Thyroid gland (tissue), 4 donors: ENCODE measurements at regions not wholly inside any gene's neighbourhood (a gene's known extent, or its start where the extent isn't known, plus 50 kb on each side); places are given as distances from the start of the nearest gene placed in this dataset.

Experiments used
- DNase-seq, 2 donors: peaks; one replicate each; pipeline ENCODE4 v3.0.0-alpha.2; 2019
- H3K27ac ChIP-seq, 3 donors: fragments of 200-600 bp; sonication (generic); 1 replicate in 2 of 3; 2 replicates in 1 of 3; pipeline ENCODE4 v1.5.1; 2016 to 2019; ENCODE audit warnings: mild to moderate bottlenecking in 1 of 3, moderate library complexity in 1 of 3
- H3K27me3 ChIP-seq: fragments of 200-600 bp; sonication (generic); one replicate; pipeline ENCODE4 v1.5.1; 2019
- H3K36me3 ChIP-seq, 2 donors: fragments of 200-600 bp; sonication (generic); one replicate each; pipeline ENCODE4 v1.5.1; 2016 to 2019
- H3K4me1 ChIP-seq, 2 donors: fragments of 200-600 bp; sonication (generic); one replicate each; pipeline ENCODE4 v1.5.1; 2017 to 2019
- H3K4me3 ChIP-seq, 3 donors: fragments of 200-600 bp; sonication (generic); replicated peaks in 1 of 3; 1 replicate in 2 of 3; 2 replicates in 1 of 3; pipeline ENCODE4 v1.5.1; 2016; ENCODE audit warnings: mild to moderate bottlenecking in 1 of 3
- H3K9me3 ChIP-seq: fragments of 200-600 bp; sonication (generic); one replicate; pipeline ENCODE4 v1.5.1; 2017
- POLR2A ChIP-seq, 2 donors: fragments of 450-650 bp; IDR thresholded peaks; one replicate each; pipeline ENCODE4 v1.6.1; 2017; ENCODE audit warnings: antibody characterized with exemption in 2 of 2, mild to moderate bottlenecking in 2 of 2, moderate library complexity in 1 of 2
- WGBS, 2 donors: methylation state at CpG; one replicate each; pipeline ENCODE4 v1.1.5; 2017; 5-methylcytosine and 5-hydroxymethylcytosine counted together
- intact Hi-C: fragments of 100-400 bp; cut with DNase I; formaldehyde crosslinking; loops from one replicate; pipeline ENCODE4 v1.15.1; 2023
- TF ChIP-seq, protein P1 (sequence below), 6 experiments: fragments of 200-600 bp in 3 of 6; fragments of 450-650 bp in 3 of 6; sonication (generic) in 3 of 6; IDR thresholded peaks; one replicate each; pipeline ENCODE4 v1.5.1; 2016 to 2019; ENCODE audit warnings: antibody characterized with exemption in 6 of 6, mild to moderate bottlenecking in 2 of 6, inconsistent platforms in 1 of 6, moderate library complexity in 1 of 6

DNA sequence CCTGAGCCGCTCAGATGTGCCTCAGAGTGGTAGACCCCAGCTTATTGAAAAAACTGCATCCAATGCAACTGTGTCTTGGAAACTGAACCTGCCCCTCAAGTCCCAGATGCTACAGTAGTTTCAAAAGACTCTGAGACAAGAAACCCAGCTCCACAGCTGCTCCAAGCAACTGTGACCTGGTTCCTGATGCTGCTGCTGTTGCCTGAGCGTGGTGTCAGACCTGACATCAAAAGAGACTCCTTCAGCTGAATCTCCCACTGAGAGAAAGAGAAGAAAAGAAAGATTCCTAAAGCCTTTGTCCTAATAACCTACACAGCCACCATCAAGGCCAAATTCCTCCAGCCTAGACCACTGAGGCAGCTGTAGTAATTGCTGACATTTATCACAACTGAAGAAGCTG, 630.1 kb downstream of the STIM2 start:
- no peaks in the 10 kb centered on the region for H3K4me1 ChIP-seq
- no peak overlapping the region for H3K27ac ChIP-seq
- no peaks in the 10 kb centered on the region for H3K36me3 ChIP-seq
- no peaks in the 10 kb centered on the region for H3K27me3 ChIP-seq
- H3K9me3 ChIP-seq: no peaks in the 10 kb centered on the region
- WGBS, 2 donors: 83 to 88% methylated on average over 2 of the region's 2 CpGs
- intact Hi-C loops: no loop called here
- no peak for DNase-seq
- no peak overlapping the region for H3K4me3 ChIP-seq
- TF ChIP-seq, protein P1, sequence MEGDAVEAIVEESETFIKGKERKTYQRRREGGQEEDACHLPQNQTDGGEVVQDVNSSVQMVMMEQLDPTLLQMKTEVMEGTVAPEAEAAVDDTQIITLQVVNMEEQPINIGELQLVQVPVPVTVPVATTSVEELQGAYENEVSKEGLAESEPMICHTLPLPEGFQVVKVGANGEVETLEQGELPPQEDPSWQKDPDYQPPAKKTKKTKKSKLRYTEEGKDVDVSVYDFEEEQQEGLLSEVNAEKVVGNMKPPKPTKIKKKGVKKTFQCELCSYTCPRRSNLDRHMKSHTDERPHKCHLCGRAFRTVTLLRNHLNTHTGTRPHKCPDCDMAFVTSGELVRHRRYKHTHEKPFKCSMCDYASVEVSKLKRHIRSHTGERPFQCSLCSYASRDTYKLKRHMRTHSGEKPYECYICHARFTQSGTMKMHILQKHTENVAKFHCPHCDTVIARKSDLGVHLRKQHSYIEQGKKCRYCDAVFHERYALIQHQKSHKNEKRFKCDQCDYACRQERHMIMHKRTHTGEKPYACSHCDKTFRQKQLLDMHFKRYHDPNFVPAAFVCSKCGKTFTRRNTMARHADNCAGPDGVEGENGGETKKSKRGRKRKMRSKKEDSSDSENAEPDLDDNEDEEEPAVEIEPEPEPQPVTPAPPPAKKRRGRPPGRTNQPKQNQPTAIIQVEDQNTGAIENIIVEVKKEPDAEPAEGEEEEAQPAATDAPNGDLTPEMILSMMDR (IDR thresholded peaks at IDR 0.05): no peak
- no peak for TF ChIP-seq POLR2A (IDR thresholded peaks at IDR 0.05)

GRCh38 chr4:27506401-27506800, 645.8 kb downstream of the STIM2 start:
- Histone ChIP-seq H3K9me3 (no peaks in the 10 kb centered on the region), H3K4me1 (no peaks in the 10 kb centered on the region), H3K27me3 (no peaks in the 10 kb centered on the region), H3K36me3 (no peaks in the 10 kb centered on the region), H3K4me3 (no peak overlapping the region), H3K27ac (no peak overlapping the region)
- intact Hi-C loops: no loop called here
- WGBS, 2 donors: 88 to 93% methylated on average over 1 of the region's 1 CpG
- no peak for TF ChIP-seq POLR2A (IDR thresholded peaks at IDR 0.05)
- TF ChIP-seq, protein P1 (IDR thresholded peaks at IDR 0.05): no peak
- DNase-seq: no peak

DNA sequence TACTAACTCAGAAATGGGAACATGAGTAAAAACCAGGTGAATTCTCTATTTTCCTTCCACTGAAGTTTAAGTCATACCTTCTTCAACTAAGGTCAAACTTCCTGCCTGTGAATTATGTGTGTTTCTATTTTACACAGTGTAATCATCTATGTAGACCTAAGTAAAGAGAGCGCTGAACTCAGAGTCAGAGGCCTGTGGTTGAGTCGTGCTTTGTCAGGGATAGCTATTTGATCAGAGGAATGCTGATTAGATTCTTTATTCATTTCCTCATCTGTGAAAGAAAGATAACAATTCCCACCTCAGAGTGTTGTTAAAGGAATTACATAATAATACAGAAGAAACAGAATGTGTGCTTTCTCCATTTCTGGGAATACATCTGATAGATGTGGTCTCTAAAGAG, 654.1 kb downstream of the STIM2 start:
- TF ChIP-seq POLR2A (IDR thresholded peaks at IDR 0.05): no peak
- TF ChIP-seq, protein P1 (IDR thresholded peaks at IDR 0.05): no peak
- H3K4me3 ChIP-seq: no peak overlapping the region
- H3K27me3 ChIP-seq: no peaks in the 10 kb centered on the region
- H3K9me3 ChIP-seq: no peaks in the 10 kb centered on the region
- no peak for DNase-seq
- intact Hi-C loops: no loop called here
- no peaks in the 10 kb centered on the region for H3K4me1 ChIP-seq
- H3K36me3 ChIP-seq: no peaks in the 10 kb centered on the region
- H3K27ac ChIP-seq: no peak overlapping the region
- 72 to 78% methylated on average over 2 of the region's 2 CpGs for WGBS, 2 donors

- intact Hi-C loops: no loop called here
- no peaks in the 10 kb centered on the region for H3K4me1 ChIP-seq
- H3K9me3 ChIP-seq: no peaks in the 10 kb centered on the region
- H3K36me3 ChIP-seq: no peaks in the 10 kb centered on the region
- H3K4me3 ChIP-seq: no peak overlapping the region
- WGBS, 2 donors: 67 to 73% methylated on average over 2 of the region's 2 CpGs
- H3K27ac ChIP-seq: no peak overlapping the region
- TF ChIP-seq POLR2A (IDR thresholded peaks at IDR 0.05): no peak
- TF ChIP-seq, protein P1 (IDR thresholded peaks at IDR 0.05): no peak
- no peak for DNase-seq
- H3K27me3 ChIP-seq: no peaks in the 10 kb centered on the region
These were observed 654.5 kb downstream of the STIM2 start for GRCh38 chr4:27515140-27515539.

DNA sequence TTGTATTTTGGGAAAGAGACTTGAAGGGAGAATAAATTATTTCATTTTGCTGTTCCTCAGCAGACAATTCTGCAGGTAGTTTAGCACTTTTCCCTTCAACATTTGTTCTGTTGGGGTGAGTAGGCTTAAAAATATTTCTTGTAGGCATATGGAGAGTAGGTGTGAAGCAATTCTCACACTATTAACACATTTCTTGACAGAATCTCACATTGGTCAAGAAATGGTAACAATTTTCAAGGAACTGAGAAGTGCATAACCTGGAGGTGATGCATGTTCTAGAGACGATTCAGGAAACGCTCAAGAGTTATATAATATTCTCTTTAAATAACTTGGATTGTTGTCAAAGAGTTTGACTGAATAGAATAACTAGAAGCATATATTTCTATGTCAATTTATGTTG, 658.2 kb downstream of the STIM2 start:
- no peak overlapping the region for H3K27ac ChIP-seq
- no peak for DNase-seq
- H3K4me1 ChIP-seq: no peaks in the 10 kb centered on the region
- H3K9me3 ChIP-seq: no peaks in the 10 kb centered on the region
- H3K27me3 ChIP-seq: no peaks in the 10 kb centered on the region
- H3K4me3 ChIP-seq: no peak overlapping the region
- TF ChIP-seq, protein P1 (IDR thresholded peaks at IDR 0.05): no peak
- no peak for TF ChIP-seq POLR2A (IDR thresholded peaks at IDR 0.05)
- H3K36me3 ChIP-seq: no peaks in the 10 kb centered on the region
- intact Hi-C loops: no loop called here
- 61 to 74% methylated on average over 2 of the region's 2 CpGs for WGBS, 2 donors
